Islet precursor cell (in vitro differentiated cells): ENCODE measurements at regions not wholly inside any gene's neighbourhood (a gene's known extent, or its start where the extent isn't known, plus 50 kb on each side); places are given as distances from the start of the nearest gene placed in this dataset.
"Not testable (repeated sequence)": the region's sequence is repeated elsewhere in the genome, so short reads cannot be mapped to it uniquely, and the experiment has no call there.

Experiments
- DNase-seq: peaks from one replicate; pipeline ENCODE4 v3.0.0-alpha.2; 2018

DNA sequence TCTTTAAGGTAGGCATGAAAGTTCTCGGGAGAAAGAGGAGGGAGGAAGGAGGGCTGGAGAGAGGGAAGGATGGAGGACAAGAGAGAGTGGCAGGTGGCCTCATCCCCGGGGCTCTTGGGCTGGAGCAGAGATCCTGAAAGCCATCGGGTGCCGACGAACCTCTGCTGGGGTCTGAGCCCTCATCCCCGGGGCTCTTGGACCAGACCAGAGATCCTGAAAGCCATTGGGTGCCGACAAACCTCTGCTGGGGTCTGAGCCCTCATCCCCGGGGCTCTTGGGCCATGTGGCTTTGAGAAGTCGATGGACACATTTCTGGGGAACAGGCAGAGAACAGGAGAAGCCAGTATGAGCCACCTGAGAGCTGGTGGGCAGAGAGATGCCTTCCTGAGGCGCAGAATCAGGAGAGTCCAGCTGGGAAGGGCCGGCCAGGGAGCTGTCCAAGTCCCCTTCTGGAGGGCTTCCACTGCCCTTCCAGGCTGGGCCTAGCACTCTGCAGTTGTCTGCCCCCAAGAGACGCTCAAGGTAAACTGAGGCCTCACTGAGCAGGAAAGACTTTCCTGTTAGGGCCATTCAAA, 1398.1 kb downstream of the BRD1 start:
- DNase-seq, result no peak

DNA sequence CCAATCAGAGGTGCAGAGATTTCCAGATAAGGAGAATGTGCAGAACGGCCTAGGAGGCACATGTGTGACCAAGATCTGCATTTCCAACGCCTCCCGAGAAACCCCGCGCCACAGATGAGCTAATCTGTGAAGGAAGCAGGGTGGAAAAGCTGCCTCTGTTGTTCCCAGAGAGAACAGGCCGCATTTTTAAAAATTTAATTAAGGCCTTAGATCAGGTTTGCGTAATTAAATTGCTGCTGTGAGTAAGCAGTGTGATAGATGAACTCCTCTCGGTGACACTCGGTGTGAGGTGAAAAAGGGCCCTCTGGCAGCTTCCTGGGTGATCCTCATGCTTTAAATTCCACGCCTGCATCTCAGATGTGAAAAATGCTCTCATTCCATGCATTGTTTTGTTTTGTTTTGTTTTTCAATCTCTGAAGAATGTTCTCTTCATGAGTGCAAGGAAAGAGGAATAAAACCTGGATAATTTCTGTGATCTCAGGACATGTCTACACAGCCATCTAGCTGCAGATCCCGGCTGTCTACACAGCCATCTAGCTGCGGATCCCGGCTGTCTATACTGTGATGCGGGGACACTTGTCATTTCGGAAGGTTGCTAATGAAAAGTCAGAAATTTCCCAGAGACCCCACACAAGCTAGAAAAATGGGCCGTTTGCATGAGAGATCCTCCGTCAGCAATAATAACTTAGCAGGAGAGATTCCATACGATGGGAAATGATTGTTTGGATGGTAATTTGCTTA, 1398.9 kb downstream of the BRD1 start:
- DNase-seq, result no peak

DNA sequence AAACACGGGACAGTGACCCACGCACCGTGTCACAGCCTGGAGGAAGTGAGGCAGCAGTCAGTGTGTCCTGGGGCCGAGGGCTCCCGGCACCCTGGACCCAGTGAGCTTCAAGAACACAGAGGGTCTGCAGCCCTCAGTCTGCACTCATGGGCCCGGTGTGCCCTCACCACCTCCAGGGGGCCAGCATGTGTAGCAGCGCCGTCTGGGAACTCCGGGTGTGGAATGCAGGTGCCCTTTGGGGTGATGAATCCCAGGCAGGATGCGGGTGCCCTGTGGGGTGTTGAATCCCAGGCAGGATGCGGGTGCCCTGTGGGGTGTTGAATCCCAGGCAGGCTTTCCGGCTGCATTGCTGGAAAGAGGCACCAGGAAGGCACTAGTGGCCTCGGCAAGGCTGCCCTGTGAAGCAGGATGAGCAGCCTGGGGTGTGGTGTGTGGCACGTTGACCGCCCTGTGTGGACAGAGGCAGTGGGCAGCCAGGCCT, 1399.9 kb downstream of the BRD1 start:
- no peak for DNase-seq

DNA sequence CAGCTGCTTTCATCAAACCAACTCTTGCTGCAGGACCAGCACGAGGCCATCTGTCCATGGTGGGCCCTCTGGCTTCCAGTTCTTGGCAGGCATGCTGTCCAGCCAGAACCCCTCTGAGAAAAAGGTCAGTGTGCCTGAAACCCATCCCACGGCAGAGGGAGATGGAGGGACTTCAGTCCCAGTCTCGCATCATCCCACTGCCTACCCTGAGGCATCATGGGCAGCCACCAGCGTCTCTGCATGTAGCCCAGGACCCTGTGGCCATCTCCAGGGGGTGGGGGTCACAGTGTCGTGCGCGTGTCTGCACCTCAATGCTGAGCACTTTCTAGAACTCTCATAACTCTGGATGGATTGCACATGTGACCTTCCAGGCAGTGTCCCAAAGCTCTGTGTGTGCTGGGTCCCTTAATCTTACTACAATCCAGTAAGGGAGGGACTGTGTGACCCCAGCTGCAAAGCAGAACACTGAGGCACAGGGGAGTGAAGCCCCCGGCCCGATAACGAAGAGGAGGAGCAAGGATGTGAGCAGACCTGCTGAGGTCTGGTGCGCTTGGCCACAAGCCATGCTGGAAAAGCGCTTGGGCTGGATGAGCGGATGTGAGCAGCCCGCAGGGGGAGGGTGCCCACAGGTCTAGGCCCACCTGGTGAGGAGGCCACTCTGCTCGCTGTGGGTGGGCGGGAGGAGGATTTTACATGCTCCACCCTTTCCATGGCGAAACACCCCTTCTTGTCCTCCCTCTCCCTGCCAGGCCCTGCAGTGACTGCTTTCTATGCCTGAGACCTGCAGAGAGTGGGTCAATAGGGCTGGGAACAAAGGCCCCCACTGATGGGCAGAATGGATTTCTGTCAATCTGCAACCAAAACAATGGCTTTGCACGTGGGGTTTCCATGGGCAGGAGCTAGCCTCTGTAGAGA, 1401.0 kb downstream of the BRD1 start:
- DNase-seq, result no peak

DNA sequence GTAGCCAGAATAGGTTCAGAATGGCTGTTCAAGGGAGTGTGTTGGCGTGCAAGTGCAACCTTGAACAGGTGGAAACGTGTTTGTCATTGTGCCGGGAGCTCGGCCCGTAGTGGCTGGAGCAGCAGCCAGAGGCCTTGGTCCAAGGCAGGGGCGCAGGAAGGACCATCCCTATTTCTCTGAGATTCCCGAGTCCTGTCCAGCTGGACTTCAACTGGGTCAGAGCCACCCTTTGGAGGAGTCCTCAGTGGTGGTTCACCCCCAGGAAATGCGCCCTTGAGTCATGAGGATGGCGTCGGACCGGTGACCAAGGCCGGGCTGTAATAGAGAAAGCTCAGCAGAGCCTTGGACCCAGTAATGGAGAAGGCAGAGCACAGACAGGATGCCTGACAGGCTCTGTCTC, 1402.0 kb downstream of the BRD1 start:
- DNase-seq, result no peak

DNA sequence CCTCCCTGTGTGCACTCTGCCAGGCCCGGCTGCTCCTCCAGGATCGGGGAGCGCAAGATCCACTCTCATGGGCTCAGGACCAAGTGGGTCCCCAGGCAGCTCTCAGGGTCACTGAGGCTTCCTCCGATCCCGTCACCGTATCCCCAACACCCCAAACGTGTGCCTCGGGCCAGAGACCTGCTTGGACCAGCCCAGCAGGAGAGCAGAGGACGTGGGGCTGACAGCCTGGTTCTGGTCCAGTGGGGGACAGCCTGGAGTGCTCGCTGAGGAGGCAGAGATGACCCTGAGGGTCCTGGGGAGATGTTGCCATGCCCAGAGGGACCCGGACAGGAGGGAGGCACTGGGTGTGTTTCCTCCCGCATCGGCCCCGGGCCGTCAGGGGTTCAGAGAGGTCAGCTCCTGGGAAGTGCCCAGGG, 1402.6 kb downstream of the BRD1 start:
- no peak for DNase-seq

DNA sequence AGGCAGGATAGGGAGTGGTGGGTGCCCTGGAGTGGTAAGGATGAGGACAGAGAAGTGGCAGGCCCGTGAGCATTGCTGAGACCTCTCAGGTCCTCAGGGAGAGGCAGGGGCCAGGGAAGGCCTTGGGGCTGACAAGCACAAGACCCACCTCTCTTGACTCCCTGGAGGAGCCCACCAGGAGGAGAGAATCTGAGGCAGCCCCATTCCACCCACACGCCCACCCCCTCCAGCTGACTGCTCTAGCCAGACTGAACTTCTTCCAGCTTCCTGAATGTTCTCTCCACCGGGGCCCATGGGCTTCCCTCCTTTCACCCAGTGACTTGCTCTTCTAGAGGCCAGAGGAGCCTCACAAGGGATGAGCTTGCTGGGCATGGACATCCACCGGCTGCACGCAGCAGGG, 1403.0 kb downstream of the BRD1 start:
- no peak for DNase-seq

DNA sequence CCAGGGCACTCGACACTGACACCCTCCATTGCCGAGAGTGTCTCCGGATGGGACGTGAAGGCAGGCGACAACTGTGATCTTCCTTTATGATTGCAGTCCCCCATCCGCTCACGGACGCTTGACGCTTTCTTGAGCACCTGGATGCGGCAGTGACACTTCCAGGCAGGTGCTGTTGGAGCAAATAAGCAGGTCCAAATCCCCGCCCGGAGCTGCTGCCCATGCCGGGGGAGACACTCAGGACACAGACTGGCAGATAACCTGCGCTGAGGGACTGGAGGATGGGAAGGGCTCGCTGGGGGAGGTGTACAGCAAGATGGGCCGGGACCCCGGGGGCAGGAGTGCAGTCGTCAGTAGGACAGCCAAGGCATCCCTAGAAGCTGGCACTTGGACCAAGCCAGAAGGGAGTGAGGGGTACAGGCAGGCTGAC, 1403.5 kb downstream of the BRD1 start:
- DNase-seq, result peak; percentile 35

DNA sequence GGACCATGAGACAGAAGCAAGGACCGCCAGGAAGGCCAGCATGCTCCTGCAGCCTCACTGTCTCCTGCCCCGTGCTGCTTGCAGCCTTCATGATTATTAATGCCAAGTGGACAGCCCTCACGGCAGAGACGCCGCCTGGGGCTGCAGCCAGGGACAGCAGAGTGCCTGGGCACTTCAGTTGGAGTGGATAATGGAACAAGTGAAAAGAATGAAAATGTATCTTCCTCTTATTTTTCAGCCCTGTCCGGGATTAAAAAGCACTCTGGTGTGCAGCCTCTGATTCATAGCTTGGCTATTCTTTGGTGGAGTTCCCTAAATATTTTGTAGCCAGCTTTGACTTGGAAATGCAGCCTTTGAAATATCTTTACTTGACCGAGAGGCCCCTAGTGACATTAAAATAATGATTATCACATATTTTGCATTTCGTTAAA, 1404.2 kb downstream of the BRD1 start:
- no peak for DNase-seq

DNA sequence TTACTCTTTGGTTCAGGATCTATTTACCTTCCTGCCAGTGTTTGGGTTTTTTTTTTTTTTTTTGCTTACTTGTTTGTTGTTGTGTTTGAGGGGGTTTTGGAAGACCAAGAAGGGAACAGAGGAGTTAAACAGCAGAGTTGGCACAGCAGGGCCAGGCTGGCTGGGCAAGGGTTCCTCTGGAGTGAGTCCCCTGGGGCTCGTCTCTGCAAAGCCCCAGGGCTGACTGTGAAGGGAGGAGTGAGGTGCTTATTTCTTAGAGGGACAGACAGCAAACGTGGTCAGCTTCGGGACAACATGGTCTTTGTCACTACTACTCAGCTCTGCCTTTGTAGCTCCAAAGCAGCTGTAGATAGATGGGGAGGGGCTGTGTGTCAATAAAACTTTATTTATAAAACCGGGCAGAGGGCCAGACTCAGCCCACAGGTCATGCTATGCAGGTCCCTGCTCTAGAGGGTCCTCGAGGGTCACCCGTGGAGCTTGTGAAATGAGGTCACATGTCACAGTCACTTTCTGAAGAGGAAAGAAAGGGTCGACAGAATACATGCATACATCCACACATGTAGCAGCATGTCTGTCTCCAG, 1404.7 kb downstream of the BRD1 start:
- no peak for DNase-seq

DNA sequence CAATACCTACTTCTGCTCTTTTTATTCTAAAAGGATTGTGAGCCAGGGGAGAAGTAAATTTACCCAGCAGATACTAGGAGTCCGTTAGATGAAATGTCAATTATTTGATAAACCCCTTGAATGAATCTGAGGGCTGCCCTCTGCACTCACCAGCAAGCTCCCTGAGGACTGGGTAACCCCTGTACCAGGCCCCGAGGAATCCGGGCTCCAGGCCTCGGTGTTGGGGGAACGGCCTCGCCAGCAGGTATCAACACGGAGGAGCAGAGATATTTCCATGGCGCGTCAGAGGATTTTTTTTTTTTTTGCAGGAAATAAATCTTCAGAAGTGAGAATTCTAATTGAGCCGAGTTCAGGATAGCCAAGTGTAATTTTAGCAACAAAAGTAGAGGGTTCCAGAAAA, 1408.8 kb downstream of the BRD1 start:
- no peak for DNase-seq

DNA sequence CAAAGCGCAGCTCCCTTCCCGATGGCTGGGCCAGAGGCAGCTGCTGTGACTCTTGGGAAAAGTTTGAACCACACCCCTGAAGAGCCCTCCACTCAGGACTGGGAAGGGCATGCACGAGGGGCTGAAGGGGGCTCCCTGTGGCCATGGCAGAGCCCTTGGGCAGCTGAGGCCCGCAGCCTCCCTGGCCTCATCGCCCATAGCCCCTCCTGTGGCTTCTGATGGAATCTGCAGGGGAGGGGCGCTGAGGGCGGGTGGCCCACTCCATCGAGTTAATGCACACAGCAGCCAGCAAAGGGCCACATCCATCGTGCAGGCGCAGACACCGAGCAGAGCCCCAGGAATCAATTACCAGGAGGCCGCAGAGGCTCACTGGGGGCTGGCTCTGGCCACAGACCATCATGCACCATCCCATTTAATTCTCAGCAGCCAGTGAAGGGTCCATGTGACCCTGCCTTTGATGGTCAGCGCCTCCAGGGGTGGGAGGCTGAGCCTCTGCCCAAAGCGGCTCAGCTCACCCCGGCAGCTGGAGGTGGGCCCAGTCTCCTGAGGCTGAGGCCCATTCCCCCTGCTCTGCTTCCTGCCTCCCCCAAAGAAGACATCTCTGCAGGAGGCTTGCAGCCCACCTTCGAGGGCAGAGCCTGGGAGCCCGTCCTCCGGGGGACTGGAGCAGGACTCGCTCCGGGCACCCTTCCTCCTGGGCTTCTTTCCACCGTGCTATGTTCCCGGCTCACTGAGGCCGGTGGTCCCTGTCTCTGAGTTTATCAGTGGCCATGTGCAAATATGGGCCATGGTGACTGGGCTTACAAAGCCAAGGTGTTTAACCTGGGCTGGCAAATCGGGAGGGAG, 1410.2 kb downstream of the BRD1 start:
- DNase-seq, result no peak

DNA sequence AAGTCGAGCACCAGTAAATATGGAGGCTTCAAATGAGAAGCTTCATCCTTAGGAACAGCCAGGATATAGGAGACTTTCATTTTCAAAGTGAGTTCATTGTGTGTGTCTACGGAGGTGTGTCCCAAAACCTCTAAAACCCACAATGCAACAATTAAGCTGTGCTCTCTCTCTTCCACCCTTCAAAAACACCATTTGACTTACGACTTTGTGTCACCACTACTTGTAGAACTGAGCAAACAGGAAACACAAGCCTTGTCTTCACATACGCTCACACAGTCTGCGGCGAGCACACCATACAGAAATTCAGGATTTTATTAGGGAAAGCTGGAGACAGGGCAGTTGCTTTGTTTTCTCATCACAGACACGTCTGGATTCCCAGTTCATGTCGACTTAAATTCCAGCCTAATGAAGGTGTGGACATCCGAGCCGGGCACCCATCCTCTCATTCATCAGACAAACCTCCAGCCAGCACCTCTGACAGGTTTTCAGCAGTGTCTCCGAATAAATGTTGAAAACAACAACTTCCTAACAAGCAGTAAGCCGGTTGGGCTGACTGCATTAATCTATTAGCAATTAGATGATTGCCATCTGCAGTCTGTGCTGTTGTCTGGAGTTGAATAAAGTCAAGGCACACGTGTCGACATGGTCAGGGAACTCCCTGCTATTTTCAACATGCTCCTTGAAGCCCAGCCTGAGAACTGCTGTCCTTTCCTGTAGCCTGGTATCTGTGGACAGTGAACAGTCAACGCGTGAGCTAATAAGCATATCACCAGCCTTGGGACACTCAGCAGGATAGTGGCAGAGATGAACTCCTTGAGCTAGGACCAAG, 1411.1 kb downstream of the BRD1 start:
- no peak for DNase-seq

DNA sequence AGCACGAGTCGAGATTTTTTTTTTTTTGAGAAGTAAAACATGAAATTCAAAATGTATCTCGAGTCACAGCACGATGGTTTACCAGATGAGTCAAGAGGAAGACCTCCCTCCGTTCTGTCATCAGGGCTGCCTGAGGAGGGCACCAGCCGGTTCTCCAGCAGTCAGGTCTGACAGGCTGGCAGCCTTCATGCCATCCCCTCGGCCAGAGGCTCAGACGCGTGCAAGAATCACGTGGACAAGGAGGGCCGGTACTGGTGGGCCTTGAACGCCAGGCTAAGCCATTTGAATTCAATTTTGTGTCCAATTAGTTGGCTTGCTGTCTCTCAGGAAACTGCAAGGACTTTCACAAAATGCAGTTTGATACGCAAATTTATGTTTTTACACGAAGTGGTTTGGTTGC, 1412.2 kb downstream of the BRD1 start:
- no peak for DNase-seq

DNA sequence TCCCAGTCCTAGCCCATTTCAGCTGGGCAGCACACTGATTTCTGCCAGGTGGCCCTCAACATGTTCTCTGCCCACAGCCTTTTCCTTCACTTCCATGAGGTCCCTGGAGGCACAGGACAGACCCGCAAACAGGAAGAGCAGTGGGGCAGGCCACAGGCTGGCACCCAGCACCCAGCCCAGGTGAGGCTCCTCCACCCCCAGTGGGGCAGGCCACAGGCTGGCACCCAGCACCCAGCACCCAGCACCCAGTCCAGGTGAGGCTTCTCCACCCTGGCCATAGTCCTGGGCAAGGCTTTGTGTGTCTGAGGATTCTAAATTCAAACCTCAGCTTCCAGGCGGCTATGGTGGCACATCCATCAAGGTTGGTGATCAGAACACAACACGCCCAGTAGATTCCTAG, 1413.0 kb downstream of the BRD1 start:
- DNase-seq, result no peak

DNA sequence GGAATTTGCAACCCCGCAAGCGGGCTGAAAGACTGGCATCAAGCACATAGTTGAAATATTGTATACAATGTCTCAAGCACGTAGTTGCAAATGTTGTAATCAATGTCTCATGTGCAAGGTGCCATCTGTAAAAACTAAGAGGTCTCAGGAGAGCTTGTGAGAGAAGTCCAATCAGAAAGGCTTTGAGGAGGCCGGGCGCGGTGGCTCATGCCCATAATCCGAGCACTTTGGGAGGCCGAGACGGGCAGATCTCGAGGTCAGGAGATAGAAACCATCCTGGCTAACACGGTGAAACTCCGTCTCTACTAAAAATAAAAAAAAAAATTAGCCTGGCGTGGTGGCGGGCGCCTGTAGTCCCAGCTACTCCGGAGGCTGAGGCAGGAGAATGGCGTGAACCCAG, 1414.7 kb downstream of the BRD1 start:
- not testable (repeated sequence) for DNase-seq

DNA sequence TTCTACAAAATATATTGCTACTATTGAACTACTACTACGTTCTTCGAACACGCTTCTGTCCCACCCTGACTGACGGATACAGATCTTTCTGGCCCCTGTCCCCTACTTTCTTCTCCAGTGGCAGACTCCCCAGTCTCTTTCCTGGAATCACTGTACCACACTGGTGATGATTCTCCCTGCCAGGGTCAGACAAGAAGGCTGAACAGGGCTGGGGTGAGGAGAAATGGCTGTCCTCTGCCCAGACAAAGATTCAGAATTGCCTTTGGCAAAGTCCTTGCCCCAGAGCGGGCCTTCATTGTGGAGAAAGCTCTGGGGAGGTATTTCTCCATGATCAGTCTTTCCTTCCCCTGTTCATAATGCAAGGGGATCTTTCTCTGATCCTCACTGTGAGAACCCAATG, 1417.1 kb downstream of the BRD1 start:
- no peak for DNase-seq

DNA sequence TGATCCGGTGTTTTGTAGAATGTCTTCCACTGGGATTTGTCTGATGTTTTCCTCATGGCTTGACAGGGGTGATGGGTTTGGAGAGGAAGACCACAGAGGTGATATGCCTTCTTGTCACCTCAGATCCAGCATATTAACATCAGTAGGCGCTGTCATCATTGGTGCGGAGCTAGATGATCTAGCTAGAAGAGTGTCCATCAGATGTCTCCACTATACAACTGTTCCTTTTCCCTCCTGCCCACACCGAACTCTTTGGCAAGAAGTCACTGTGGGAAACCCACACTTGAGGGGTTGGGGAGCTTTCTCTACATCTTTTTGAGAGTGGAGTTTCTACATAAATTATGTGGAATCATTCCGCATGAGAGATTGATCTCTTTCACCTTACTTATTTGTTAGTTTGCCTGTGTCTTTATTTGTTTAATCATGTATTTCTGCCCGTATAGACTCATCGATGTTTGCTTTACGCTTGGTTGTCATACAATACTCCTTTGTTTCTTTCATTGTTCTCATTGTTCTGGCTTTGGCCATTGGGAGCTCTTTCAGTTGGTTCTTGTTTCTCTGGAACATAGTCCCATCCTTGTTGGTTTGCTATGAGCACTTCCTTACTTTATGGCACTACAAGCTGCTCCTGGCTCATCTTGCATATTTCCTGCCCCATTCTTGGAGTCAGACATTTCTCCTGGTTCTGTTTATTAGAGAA, 1420.3 kb downstream of the BRD1 start:
- DNase-seq, result no peak

DNA sequence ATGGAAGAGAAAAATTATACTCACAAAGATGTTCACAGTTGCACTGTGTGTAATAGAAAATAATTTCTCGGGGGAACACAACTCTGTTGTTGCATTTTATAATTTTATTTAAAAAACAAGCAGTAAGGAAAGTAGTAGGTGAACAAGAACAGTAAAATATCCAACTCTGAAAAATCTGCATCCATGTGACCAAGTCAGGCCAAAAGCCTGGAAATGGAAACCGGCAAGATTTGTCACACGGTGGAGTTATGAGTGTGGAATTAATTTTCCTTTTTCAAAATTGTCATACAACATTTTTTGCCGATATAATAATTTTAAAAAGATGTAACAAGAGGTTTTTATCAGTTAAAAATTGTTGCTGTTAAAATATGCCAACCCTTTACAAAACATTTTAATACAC, 1421.5 kb downstream of the BRD1 start:
- no peak for DNase-seq

DNA sequence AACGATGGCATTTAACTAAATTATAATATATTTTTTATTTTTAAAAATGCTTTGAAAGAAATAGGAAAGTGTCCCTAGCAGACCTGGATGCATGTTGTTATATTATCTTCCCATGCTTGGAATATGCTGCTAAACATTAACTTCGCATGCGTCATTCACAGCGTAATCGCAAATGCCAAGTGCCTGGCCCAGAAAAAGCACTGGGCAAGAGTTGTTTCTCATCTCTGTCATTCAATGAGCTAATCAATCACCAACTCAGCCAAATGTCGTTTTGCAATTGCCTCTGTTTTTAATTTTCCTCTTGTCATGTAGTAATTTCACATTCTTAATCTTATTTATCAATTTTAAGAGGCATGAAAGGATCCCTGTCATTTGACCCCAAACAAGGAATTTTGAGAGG, 1421.9 kb downstream of the BRD1 start:
- DNase-seq, result no peak
